Stomach (tissue), 8 donors: ENCODE measurements at regions not wholly inside any gene's neighbourhood (a gene's known extent, or its start where the extent isn't known, plus 50 kb on each side); places are given as distances from the start of the nearest gene placed in this dataset.

Experiments
- DNase-seq, 2 donors: peaks; one replicate each; pipeline versions ENCODE4 v3.0.0 to v3.0.0-alpha.2; 2013 to 2019
- H3K27ac ChIP-seq, 5 donors: fragments of 200-600 bp in 4 of 5; sonication (generic) in 4 of 5; one replicate each; pipeline ENCODE4 v1.5.1; 2013 to 2019; ENCODE audit warnings: mild to moderate bottlenecking in 1 of 5, moderate library complexity in 1 of 5
- H3K27me3 ChIP-seq, 3 donors: fragments of 200-600 bp; sonication (generic); one replicate each; pipeline ENCODE4 v1.5.1; 2017 to 2019; ENCODE audit warnings: mixed run types in 1 of 3
- H3K36me3 ChIP-seq, 4 donors: fragments of 200-600 bp; sonication (generic); 1 replicate in 3 of 4; 2 replicates in 1 of 4; pipeline ENCODE4 v1.5.1; 2016 to 2019
- H3K4me1 ChIP-seq, 4 donors: fragments of 200-600 bp; sonication (generic); one replicate each; pipeline ENCODE4 v1.5.1; 2016 to 2019
- H3K4me3 ChIP-seq, 4 donors: fragments of 200-600 bp; sonication (generic) in 3 of 4; one replicate each; pipeline ENCODE4 v1.5.1; 2016 to 2019; ENCODE audit warnings: mild to moderate bottlenecking in 1 of 4
- H3K9me3 ChIP-seq, 4 donors: fragments of 200-600 bp; sonication (generic); one replicate each; pipeline ENCODE4 v1.5.1; 2016 to 2019
- CTCF ChIP-seq, 7 experiments: fragments of 450-650 bp in 4 of 7; fragments of 200-600 bp in 3 of 7; sonication (generic) in 3 of 7; IDR thresholded peaks; one replicate each; pipeline ENCODE4 v1.5.1; 2016 to 2019; ENCODE audit warnings: antibody characterized with exemption in 7 of 7, control low read depth in 2 of 7, mild to moderate bottlenecking in 1 of 7
- EP300 ChIP-seq: sonication (generic); formaldehyde crosslinking; IDR thresholded peaks from one replicate; pipeline ENCODE4 v1.6.1; 2017; ENCODE audit warnings: antibody characterized with exemption
- POLR2A ChIP-seq, 4 donors: fragments of 450-650 bp; IDR thresholded peaks; one replicate each; pipeline ENCODE4 v1.6.1; 2016; ENCODE audit warnings: antibody characterized with exemption in 4 of 4, control low read depth in 2 of 4, mild to moderate bottlenecking in 1 of 4, moderate library complexity in 1 of 4
- POLR2AphosphoS5 ChIP-seq, 3 donors: sonication (generic); formaldehyde crosslinking; IDR thresholded peaks; one replicate each; pipeline ENCODE4 v1.6.1; 2016; ENCODE audit warnings: antibody characterized with exemption in 3 of 3
- WGBS, 5 donors: extraction: QIAGEN DNeasy Blood & Tissue Kit in 3 of 5; methylation state at CpG; one replicate each; pipeline versions ENCODE4 v1.1.5 to v1.1.7; 2013 to 2018; 5-methylcytosine and 5-hydroxymethylcytosine counted together
- intact Hi-C: fragments of 100-400 bp; cut with DNase I; formaldehyde crosslinking; loops from one replicate; pipeline ENCODE4 v1.15.1; 2023; ENCODE audit warnings: low total_unique reads
- donor health status: healthy with polysubstance abuse.
- donor health status: Bipolar disorder and iron deficiency.
- donor health status: healthy.

GRCh38 chr3:3739330-3740060, 59.7 kb upstream of the LRRN1 start:
- no peak for TF ChIP-seq POLR2AphosphoS5 (IDR thresholded peaks at IDR 0.05)
- TF ChIP-seq POLR2A (IDR thresholded peaks at IDR 0.05) = no peak
- TF ChIP-seq CTCF (IDR thresholded peaks at IDR 0.05) = no peak
- no peak for TF ChIP-seq EP300
- Histone ChIP-seq H3K4me1 (no peaks in the 10 kb centered on the region), H3K9me3 (no peaks in the 10 kb centered on the region), H3K27me3 (no peaks in the 10 kb centered on the region), H3K4me3 (no peak overlapping the region), H3K27ac (no peak overlapping the region), H3K36me3 (no peaks in the 10 kb centered on the region)
- peak in 1 of 2 donors; percentile 3 for DNase-seq
- 74 to 81% (median 78%) methylated on average over 9 of the region's 9 CpGs for WGBS, 5 donors
- intact Hi-C loops = no loop called here

- WGBS, 5 donors = 81 to 99% (median 91%) methylated on average over 2 of the region's 2 CpGs
- intact Hi-C loops = no loop called here
- TF ChIP-seq CTCF (IDR thresholded peaks at IDR 0.05) = no peak
These were observed 61.7 kb upstream of the LRRN1 start for GRCh38 chr3:3737531-3737930.

GRCh38 chr3:3735919-3736318, 63.3 kb upstream of the LRRN1 start:
- H3K27me3 ChIP-seq = no peaks in the 10 kb centered on the region
- no peak overlapping the region for H3K4me3 ChIP-seq
- TF ChIP-seq EP300 (no peak), CTCF (IDR thresholded peaks at IDR 0.05) (no peak), POLR2A (IDR thresholded peaks at IDR 0.05) (no peak), POLR2AphosphoS5 (IDR thresholded peaks at IDR 0.05) (no peak)
- no peaks in the 10 kb centered on the region for H3K36me3 ChIP-seq
- intact Hi-C loops = no loop called here
- no peaks in the 10 kb centered on the region for H3K4me1 ChIP-seq
- no peak for DNase-seq
- 88 to 98% (median 97%) methylated on average over 1 of the region's 1 CpG for whole genome bisulfite sequencing, 5 donors
- H3K9me3 ChIP-seq = no peaks in the 10 kb centered on the region
- H3K27ac ChIP-seq = no peak overlapping the region

More at GRCh38 chr3:3737531-3737930, 61.7 kb upstream of the LRRN1 start:
- Histone ChIP-seq H3K4me1 (no peaks in the 10 kb centered on the region), H3K36me3 (no peaks in the 10 kb centered on the region), H3K27ac (no peak overlapping the region), H3K4me3 (no peak overlapping the region), H3K27me3 (no peaks in the 10 kb centered on the region), H3K9me3 (no peaks in the 10 kb centered on the region)
- DNase-seq = no peak

GRCh38 chr3:3734881-3735280, 64.3 kb upstream of the LRRN1 start:
- 89 to 95% (median 94%) methylated on average over 6 of the region's 6 CpGs for WGBS, 5 donors
- TF ChIP-seq POLR2AphosphoS5 (IDR thresholded peaks at IDR 0.05) (no peak), CTCF (IDR thresholded peaks at IDR 0.05) (no peak), EP300 (no peak), POLR2A (IDR thresholded peaks at IDR 0.05) (no peak)
- no peaks in the 10 kb centered on the region for H3K9me3 ChIP-seq
- H3K27me3 ChIP-seq = no peaks in the 10 kb centered on the region
- no peaks in the 10 kb centered on the region for H3K36me3 ChIP-seq
- H3K4me1 ChIP-seq = no peaks in the 10 kb centered on the region
- H3K27ac ChIP-seq = no peak overlapping the region
- no peak for DNase-seq
- H3K4me3 ChIP-seq = no peak overlapping the region
- intact Hi-C loops = no loop called here
